ENCODE measurements at regions not wholly inside any gene's neighbourhood (a gene's known extent, or its start where the extent isn't known, plus 50 kb on each side); places are given as distances from the start of the nearest gene placed in this dataset.
"Not testable (repeated sequence)": the region's sequence is repeated elsewhere in the genome, so short reads cannot be mapped to it uniquely, and the experiment has no call there.

DNA sequence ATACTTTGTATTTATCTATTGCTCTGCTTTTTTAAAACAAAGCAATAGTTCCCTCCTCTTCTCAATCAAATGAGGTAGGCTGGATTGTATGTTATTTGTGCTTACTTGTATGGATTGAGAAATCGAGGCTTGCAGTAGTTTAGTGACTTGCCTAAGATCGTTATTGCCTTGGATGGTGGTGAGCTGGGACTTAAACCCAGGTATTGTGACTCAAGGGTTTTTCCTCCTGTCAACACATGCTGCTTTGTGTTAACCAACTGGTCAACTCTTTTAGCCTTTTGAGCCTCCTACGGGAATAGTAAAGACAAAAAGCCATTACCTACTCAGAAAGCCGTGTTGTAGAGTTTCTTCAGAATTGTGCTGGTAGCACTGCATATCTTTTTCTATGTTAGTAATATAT is 95.2 kb upstream of the THUMPD2 start:
- no peaks in the 10 kb centered on the region for H3K9me3 Mint-ChIP-seq
- H3K27me3 Mint-ChIP-seq: peaks cover 4% of the 10 kb centered on the region
- no peak overlapping the region for H3K4me3 Mint-ChIP-seq
- no peaks in the 10 kb centered on the region for H3K36me3 Mint-ChIP-seq
- no peak overlapping the region for H3K27ac Mint-ChIP-seq
- no peaks in the 10 kb centered on the region for H3K4me1 Mint-ChIP-seq

DNA sequence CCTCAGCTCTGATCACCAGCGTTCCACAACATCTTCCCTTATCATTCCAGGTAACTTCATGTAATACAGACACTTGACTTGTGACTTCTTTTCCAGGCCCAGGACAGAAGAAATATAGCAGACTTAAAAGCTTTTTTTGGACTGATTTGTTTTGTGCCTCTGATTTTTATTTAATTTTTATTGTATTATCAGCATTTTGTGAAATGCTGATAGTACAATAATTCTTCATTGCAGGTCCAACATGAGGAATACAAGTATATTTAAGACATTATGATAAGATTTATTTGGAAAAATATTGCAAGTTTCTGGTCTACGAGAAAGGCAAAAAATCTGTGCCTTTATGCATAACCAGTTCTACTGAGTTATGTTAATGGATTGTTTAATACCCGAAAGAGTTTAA is 94.5 kb upstream of the THUMPD2 start:
- H3K27me3 Mint-ChIP-seq: peaks cover 4% of the 10 kb centered on the region
- H3K4me1 Mint-ChIP-seq: no peaks in the 10 kb centered on the region
- no peak overlapping the region for H3K27ac Mint-ChIP-seq
- no peaks in the 10 kb centered on the region for H3K9me3 Mint-ChIP-seq
- H3K4me3 Mint-ChIP-seq: no peak overlapping the region
- no peaks in the 10 kb centered on the region for H3K36me3 Mint-ChIP-seq

DNA sequence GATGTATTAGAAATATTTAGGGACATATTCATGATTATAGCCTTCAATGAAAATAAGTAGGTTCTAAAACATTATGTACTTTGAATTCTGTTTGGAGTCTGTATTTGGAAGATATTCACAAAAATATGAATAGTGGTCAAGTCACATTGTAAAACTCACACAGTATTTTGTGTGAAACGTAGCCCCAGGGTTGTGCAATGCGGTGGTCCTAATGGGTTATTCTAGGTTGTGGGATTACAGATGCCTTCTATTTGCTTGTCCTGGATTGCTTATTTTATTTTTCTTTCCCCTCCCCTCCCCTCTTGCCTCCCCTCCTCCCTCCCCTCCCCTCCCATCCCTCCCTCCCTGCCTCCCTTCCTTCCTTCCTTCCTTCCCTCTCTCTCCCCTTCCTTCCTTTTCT is 93.7 kb upstream of the THUMPD2 start:
- Mint-ChIP-seq H3K9me3 (no peaks in the 10 kb centered on the region), H3K4me1 (no peaks in the 10 kb centered on the region), H3K27ac (no peak overlapping the region), H3K36me3 (no peaks in the 10 kb centered on the region), H3K4me3 (no peak overlapping the region), H3K27me3 (peaks cover 4% of the 10 kb centered on the region)

DNA sequence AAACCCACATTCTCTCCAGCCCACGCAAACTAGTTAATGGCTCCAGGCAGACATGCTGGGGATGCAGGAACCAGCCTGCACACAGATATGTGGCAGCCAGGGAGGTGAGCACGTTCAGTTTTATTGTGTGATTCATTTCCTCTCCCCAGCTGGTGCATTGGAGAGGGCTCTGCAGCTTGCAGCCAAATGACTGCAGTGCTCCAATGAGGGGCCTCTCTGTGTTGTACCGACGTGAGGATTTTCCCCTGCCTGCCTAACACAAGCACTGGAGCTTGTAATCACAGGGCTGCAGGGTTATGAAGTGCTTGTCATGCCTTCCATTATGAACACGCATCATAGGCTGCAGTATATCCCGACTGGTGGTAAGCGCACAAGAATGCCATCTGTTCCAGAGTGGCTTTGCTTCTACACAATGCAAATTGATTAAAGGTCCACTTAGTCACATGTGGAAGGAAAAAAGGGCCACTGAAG is 92.3 kb upstream of the THUMPD2 start:
- H3K4me1 Mint-ChIP-seq: no peaks in the 10 kb centered on the region

DNA sequence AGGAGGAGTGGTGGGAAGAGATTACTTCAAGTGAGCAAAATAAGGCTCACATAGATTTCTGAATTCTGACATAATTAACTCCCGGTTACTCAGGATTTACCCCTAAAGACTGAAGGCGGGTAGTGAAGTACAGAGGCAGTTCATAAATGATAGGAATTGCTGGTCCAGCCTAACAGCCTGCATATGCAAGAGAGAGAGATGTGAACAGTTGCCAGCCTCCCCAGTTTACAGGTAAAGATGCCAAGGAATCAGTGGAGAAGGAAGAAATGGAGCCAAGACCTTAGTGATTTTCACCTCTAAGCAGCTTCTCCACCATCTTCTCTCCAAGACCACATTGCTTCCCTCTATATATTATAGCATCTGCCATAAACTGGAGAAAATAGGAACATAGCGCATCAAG is 91.8 kb upstream of the THUMPD2 start:
- H3K27ac Mint-ChIP-seq: no peak overlapping the region
- H3K4me1 Mint-ChIP-seq: no peaks in the 10 kb centered on the region
- no peak overlapping the region for H3K4me3 Mint-ChIP-seq
- no peaks in the 10 kb centered on the region for H3K9me3 Mint-ChIP-seq
- no peaks in the 10 kb centered on the region for H3K36me3 Mint-ChIP-seq
- peaks cover 3% of the 10 kb centered on the region for H3K27me3 Mint-ChIP-seq

More for the DNA sequence above, 92.3 kb upstream of the THUMPD2 start:
- Mint-ChIP-seq H3K27ac (no peak overlapping the region), H3K9me3 (no peaks in the 10 kb centered on the region), H3K36me3 (no peaks in the 10 kb centered on the region), H3K4me3 (no peak overlapping the region), H3K27me3 (peaks cover 5% of the 10 kb centered on the region)

DNA sequence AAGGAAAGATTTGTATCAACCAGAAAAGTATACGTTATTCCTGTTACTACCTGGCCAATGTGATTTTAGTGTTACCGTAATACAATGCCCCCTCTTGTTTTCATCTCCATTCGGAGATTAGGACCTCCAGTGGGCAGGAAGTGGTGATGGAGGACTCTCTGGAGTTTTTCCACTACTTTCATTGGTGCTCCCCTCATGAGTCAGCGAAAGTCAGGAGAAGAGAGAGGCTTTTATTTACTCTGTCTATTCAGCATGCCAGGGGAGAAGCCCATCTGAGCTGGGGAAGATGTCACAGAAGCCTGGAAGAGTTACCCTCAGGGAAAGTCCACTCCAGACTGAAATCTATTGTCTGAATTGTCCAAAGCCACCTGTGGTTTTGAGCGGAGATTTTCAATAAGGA is 88.2 kb upstream of the THUMPD2 start:
- H3K9me3 Mint-ChIP-seq: peaks cover 5% of the 10 kb centered on the region
- no peak overlapping the region for H3K27ac Mint-ChIP-seq
- H3K4me1 Mint-ChIP-seq: no peaks in the 10 kb centered on the region
- no peak overlapping the region for H3K4me3 Mint-ChIP-seq
- H3K27me3 Mint-ChIP-seq: peaks cover 3% of the 10 kb centered on the region
- no peaks in the 10 kb centered on the region for H3K36me3 Mint-ChIP-seq

DNA sequence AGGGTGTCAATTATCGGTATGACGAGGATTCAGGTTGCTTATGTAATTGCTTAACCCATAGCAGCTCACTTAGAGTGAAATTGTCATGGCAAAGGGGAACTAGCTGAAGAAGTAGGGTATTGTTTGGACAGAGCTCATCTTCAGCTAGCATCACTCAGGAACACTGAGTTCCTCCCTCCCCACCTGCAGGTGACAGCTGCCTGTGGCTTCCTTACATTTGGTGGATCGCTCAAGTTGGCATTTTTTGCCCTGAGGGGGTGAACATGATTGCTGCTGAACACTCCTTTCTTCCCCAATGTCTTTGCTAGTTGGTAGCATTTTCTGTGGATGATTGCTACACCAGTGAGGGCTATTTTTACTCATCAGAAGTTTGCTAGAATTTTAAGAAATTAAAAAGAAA is 86.7 kb upstream of the THUMPD2 start:
- H3K4me1 Mint-ChIP-seq: no peaks in the 10 kb centered on the region

DNA sequence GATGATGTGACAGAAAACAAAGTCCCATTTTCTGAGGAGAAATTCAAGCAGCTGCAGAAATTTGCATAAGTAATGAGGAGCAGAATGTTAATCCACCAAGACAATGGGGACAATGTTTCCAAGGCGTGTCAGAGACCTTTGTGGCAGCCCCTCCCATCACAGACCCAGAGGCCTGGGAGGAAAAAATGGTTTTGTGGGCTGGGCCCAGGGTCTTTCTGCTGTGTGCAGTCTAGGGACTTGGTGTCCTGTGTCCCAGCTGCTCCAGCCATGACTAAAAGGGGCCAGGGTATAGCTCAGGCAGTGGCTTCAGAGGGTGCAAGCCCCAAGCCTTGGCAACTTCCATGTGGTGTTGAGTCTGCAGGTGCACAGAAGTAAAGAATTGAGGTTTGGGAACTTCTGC is 84.6 kb upstream of the THUMPD2 start:
- not testable (repeated sequence) for H3K4me1 Mint-ChIP-seq, H3K27me3 Mint-ChIP-seq

More for the DNA sequence above, 86.7 kb upstream of the THUMPD2 start:
- Mint-ChIP-seq H3K27ac (no peak overlapping the region), H3K36me3 (no peaks in the 10 kb centered on the region), H3K4me3 (no peak overlapping the region), H3K9me3 (peaks cover 5% of the 10 kb centered on the region), H3K27me3 (peaks cover 3% of the 10 kb centered on the region)

DNA sequence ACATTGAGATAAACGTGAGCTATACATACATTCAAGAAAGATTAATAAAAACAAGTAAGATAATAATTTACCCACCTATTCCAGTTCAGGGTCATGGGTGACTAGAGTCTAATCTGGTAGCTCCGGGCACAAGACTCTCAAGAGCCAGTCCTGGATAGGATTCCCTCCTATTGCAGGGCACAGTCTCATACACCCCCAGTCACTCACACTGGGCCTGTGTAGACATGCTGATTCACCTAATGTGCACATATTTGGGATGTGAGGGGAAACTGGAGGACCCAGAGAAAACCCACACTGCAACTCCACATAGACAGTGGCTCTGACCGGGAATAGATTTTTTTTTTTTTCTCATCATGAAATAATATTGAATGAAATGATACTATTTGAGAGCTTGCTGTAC is 81.5 kb upstream of the THUMPD2 start:
- H3K27ac Mint-ChIP-seq: no peak overlapping the region
- H3K27me3 Mint-ChIP-seq: peaks cover 6% of the 10 kb centered on the region
- H3K4me3 Mint-ChIP-seq: no peak overlapping the region
- H3K4me1 Mint-ChIP-seq: no peaks in the 10 kb centered on the region
- peaks cover 5% of the 10 kb centered on the region for H3K9me3 Mint-ChIP-seq
- no peaks in the 10 kb centered on the region for H3K36me3 Mint-ChIP-seq

More for the DNA sequence above, 84.6 kb upstream of the THUMPD2 start:
- not testable (repeated sequence) for H3K27ac Mint-ChIP-seq, H3K36me3 Mint-ChIP-seq, H3K9me3 Mint-ChIP-seq, H3K4me3 Mint-ChIP-seq

DNA sequence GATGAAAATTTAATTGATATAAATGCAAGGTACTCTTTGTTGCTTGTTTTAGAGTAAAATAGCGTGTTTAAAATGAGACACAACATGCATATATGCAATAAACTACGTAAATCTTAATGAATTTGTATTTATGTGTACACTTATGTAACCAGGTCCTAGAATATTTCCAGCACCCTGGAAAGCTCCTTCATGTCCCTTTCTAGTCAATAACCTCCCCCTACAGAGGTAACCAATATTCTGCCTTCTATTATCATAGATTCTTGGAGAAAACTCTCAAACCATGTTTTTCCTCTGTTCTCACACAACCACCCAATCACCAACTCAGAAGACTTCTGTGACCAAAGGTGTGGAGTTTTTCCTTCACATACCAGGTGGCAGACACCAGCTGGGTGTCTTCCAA is 79.6 kb upstream of the THUMPD2 start:
- no peaks in the 10 kb centered on the region for H3K36me3 Mint-ChIP-seq
- peaks cover 8% of the 10 kb centered on the region for H3K27me3 Mint-ChIP-seq
- no peak overlapping the region for H3K27ac Mint-ChIP-seq
- no peak overlapping the region for H3K4me3 Mint-ChIP-seq
- H3K4me1 Mint-ChIP-seq: no peaks in the 10 kb centered on the region
- peaks cover 5% of the 10 kb centered on the region for H3K9me3 Mint-ChIP-seq

DNA sequence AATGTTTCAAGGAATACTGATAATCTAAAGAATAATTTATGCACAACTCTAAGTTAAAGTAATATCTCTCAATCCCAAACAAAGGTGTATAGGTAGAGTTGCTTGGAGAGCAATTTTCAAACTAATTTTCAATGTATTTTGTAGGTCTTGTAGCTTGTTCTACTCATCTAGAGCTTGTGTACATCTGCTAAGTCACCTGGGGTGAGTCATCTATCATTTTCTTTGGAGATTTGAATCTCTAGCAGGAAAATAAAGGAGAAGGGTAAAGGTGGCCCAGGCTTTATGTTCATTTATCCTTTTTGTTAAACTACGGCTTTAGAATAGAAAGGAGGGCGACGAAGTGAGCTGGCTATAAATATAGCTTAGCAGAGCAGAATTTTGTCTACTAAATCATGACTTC is 76.8 kb upstream of the THUMPD2 start:
- Mint-ChIP-seq H3K9me3 (no peaks in the 10 kb centered on the region), H3K4me1 (no peaks in the 10 kb centered on the region), H3K4me3 (no peak overlapping the region), H3K36me3 (no peaks in the 10 kb centered on the region), H3K27ac (no peak overlapping the region), H3K27me3 (peaks cover 12% of the 10 kb centered on the region)

DNA sequence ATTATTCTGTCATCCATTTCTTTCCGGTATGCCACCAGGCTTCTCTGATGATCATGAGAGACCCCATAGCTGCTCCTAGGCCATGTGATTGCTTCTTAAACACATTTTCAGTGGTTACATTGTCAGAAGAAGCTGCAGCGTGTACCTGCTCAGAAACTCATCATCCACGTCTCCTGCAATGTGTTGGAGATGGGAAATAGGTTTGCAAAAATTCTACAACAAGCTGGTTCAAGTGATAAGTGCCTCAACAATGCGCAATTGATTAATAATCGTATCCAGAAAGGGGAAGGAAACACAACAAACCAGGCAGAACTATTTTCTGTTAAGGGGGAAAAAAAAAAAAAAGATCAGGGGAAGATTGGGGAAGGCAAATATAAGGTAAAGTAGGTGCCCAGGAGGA is 75.7 kb upstream of the THUMPD2 start:
- Mint-ChIP-seq H3K4me1 (no peaks in the 10 kb centered on the region), H3K4me3 (no peak overlapping the region), H3K36me3 (no peaks in the 10 kb centered on the region), H3K27me3 (peaks cover 14% of the 10 kb centered on the region), H3K9me3 (no peaks in the 10 kb centered on the region), H3K27ac (no peak overlapping the region)

DNA sequence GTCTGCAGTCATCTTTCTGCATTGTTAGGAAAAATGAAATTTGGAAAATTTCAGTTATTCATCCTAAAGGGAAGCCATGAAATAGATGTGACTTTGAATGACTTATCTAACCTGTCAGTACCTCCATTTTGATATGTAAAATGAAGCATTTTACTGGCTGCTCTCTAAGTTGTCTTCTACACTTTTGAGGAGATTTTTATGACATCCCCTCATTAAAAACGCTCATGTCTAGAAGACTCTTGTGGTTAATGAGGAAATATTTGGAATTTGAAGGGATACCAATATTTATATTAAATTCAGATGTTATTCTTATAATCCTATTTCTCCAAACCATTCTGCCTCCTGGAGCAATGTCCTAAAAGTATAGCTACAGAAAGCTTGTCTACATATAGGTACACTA is 73.8 kb upstream of the THUMPD2 start:
- no peak overlapping the region for H3K4me3 Mint-ChIP-seq
- H3K36me3 Mint-ChIP-seq: no peaks in the 10 kb centered on the region
- no peaks in the 10 kb centered on the region for H3K9me3 Mint-ChIP-seq
- H3K4me1 Mint-ChIP-seq: no peaks in the 10 kb centered on the region
- H3K27me3 Mint-ChIP-seq: peaks cover 17% of the 10 kb centered on the region
- H3K27ac Mint-ChIP-seq: no peak overlapping the region

DNA sequence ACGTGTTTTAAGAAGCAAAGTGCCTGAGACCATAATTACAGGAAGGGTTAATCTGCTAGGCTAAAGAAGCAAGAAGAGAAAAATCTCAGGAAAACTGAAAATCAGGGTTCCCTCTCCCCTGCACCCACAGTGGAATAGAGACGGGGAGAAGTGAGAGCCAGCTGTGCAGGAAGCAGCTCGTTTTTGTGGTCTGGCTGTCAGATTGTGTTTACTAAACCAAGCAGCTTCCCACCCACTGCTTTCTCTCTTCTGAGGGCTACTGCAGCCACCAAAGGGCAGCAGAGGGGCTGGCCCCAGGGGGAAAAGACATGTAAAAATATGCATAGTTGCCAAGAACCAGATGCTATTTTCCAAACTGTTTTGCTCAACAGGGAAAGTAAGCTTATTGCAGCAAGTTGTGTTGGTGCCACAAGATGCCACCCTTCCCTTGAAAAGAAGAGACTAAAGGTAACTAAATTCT is 72.6 kb upstream of the THUMPD2 start:
- no peak overlapping the region for H3K27ac Mint-ChIP-seq
- H3K9me3 Mint-ChIP-seq: no peaks in the 10 kb centered on the region
- no peak overlapping the region for H3K4me3 Mint-ChIP-seq
- no peaks in the 10 kb centered on the region for H3K4me1 Mint-ChIP-seq
- H3K27me3 Mint-ChIP-seq: peaks cover 16% of the 10 kb centered on the region
- H3K36me3 Mint-ChIP-seq: no peaks in the 10 kb centered on the region

DNA sequence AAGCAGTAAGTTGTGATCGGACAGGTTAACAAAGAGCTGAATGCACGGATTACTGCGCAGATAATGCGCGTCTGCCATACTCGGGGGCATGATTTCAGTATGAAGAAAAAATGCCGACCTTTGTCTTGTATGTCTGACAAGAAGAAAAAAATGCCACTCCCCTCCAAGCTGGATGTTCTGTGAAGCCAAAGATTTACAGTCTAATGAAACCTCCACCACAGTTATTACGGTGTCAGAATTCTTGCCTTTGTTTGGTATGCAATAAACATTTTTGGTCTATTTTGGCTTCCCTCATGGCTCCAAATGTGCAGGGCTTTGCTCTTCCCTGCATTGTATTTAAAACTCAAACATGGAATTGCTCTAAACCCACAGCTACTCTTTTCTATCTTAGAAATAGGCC is 72.2 kb upstream of the THUMPD2 start:
- Mint-ChIP-seq H3K4me1 (no peaks in the 10 kb centered on the region), H3K36me3 (no peaks in the 10 kb centered on the region), H3K27ac (no peak overlapping the region), H3K4me3 (no peak overlapping the region), H3K9me3 (no peaks in the 10 kb centered on the region), H3K27me3 (peaks cover 15% of the 10 kb centered on the region)

DNA sequence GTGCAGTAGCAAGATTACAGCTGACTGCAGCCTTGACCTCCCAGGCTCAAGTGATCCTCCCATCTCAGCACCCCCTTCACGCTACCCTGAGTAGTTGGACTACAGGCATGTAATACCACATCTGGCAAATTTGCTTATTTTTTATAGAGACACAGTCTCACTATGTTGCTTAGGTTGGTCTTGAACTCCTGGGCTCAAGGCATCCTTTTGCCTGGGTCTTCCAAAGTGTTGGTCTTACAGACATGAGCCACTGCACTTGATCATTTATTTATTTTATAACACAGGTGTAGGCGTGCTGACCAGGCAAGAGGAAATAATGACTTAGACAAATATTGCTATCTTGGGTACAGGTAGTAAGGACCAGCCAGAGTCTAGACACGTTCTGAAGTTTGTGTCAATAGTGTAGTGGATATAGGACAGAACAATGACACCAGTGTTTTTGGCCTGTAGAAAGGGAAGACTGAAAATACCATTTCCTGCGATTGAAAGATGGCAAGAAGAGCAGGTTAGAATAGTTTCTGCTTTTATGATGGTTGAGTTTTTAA is 71.0 kb upstream of the THUMPD2 start:
- H3K36me3 Mint-ChIP-seq: no peaks in the 10 kb centered on the region
- H3K27me3 Mint-ChIP-seq: peaks cover 14% of the 10 kb centered on the region
- H3K9me3 Mint-ChIP-seq: no peaks in the 10 kb centered on the region
- no peak overlapping the region for H3K4me3 Mint-ChIP-seq
- no peaks in the 10 kb centered on the region for H3K4me1 Mint-ChIP-seq
- no peak overlapping the region for H3K27ac Mint-ChIP-seq

DNA sequence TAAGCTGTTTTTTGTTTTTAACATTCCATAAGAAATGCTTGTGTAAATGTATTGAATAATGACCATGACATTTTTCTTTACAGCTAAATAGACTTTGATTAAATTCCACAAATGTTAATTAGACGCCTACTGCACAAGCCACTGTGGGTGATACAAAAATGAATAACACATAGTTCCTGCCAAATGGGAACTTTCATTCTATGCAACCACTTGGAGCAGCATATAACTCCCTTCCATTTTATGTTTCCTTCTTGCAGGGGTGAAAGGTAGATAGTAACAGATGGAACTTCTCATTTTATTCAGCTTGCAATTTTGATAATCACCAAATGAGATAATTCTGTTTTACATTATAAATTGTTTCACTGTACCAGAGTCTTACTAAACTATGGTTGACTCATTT is 70.0 kb upstream of the THUMPD2 start:
- H3K4me1 Mint-ChIP-seq: no peaks in the 10 kb centered on the region
- H3K27ac Mint-ChIP-seq: no peak overlapping the region
- H3K36me3 Mint-ChIP-seq: no peaks in the 10 kb centered on the region
- no peak overlapping the region for H3K4me3 Mint-ChIP-seq
- H3K9me3 Mint-ChIP-seq: no peaks in the 10 kb centered on the region
- H3K27me3 Mint-ChIP-seq: peaks cover 13% of the 10 kb centered on the region

Data from activated naive CD4-positive, alpha-beta T cell treated with anti-CD3 and anti-CD28 coated beads, Interleukin-2, amount 50 U/mL, for 24 hours (primary cell).